CD4-positive, alpha-beta T cell (primary cell): ENCODE measurements at regions not wholly inside any gene's neighbourhood (a gene's known extent, or its start where the extent isn't known, plus 50 kb on each side); places are given as distances from the start of the nearest gene placed in this dataset.

ENCODE experiments used
- ATAC-seq: fragments of 200-7000 bp; cut with Tn5 transposase; one replicate; pipeline ENCODE4 v1.10.0; 2022; ENCODE audit warnings: mild to moderate bottlenecking; ENCODE audit not compliant: poor library complexity
- CTCF ChIA-PET: fragments of 350-600 bp; sonication (Branson Sonifier 250); formaldehyde crosslinking; loops from one replicate; lab custom pipeline; 2021; ENCODE audit warnings: antibody characterized with exemption, inconsistent platforms; lab: Charles Lee
- POLR2A ChIA-PET: fragments of 350-600 bp; sonication (Branson Sonifier 250); formaldehyde crosslinking; loops from one replicate; lab custom pipeline; 2021; ENCODE audit warnings: antibody characterized with exemption, inconsistent platforms; lab: Charles Lee
- DNase-seq, 14 experiments: peaks; one replicate each; pipeline ENCODE4 v3.0.0-alpha.2; 2013 to 2020; ENCODE audit warnings: mixed read lengths in 2 of 14
- H3K27ac ChIP-seq, 2 donors: one replicate each; pipeline versions ENCODE4 v1.5.1 to v1.7.0; 2013; ENCODE audit warnings: low read length in 2 of 2, low read depth in 1 of 2, mild to moderate bottlenecking in 1 of 2
- H3K27me3 ChIP-seq, 2 experiments: 1 replicate in 1 of 2; 2 replicates in 1 of 2; pipeline versions ENCODE4 v1.6.1 to v1.7.0; 2013; ENCODE audit warnings: low read length in 2 of 2, control low read depth in 1 of 2, mild to moderate bottlenecking in 1 of 2, moderate library complexity in 1 of 2; ENCODE audit not compliant: insufficient read depth in 2 of 2, control insufficient read depth in 1 of 2
- H3K36me3 ChIP-seq: one replicate; pipeline ENCODE4 v1.6.1; 2013; ENCODE audit warnings: low read length, control low read depth; ENCODE audit not compliant: insufficient read depth
- H3K4me1 ChIP-seq: one replicate; pipeline ENCODE4 v1.6.1; 2013; ENCODE audit warnings: low read length, control low read depth; ENCODE audit not compliant: insufficient read depth
- H3K4me3 ChIP-seq: one replicate; pipeline ENCODE4 v1.5.1; 2013; ENCODE audit warnings: mild to moderate bottlenecking, low read length, moderate library complexity
- H3K9me3 ChIP-seq, 2 experiments: 1 replicate in 1 of 2; 2 replicates in 1 of 2; pipeline versions ENCODE4 v1.6.1 to v1.7.0; 2013; ENCODE audit warnings: low read length in 2 of 2, mild to moderate bottlenecking in 2 of 2, control low read depth in 1 of 2, moderate library complexity in 1 of 2; ENCODE audit not compliant: control insufficient read depth in 1 of 2, insufficient read depth in 1 of 2
- H3K27ac Mint-ChIP-seq: one replicate; pipeline ENCODE4 v1.8.0; 2020; ENCODE audit warnings: mixed read lengths
- H3K27me3 Mint-ChIP-seq: one replicate; pipeline ENCODE4 v1.8.0; 2021; ENCODE audit warnings: mixed read lengths
- H3K36me3 Mint-ChIP-seq: one replicate; pipeline ENCODE4 v1.8.0; 2021; ENCODE audit warnings: low read depth, mixed read lengths
- H3K4me1 Mint-ChIP-seq: one replicate; pipeline ENCODE4 v1.8.0; 2021; ENCODE audit warnings: low read depth, mixed read lengths
- H3K4me3 Mint-ChIP-seq: one replicate; pipeline ENCODE4 v1.8.0; 2020; ENCODE audit warnings: mild to moderate bottlenecking, mixed read lengths
- H3K9me3 Mint-ChIP-seq: one replicate; pipeline ENCODE4 v1.8.0; 2020; ENCODE audit warnings: mixed read lengths
- intact Hi-C, 2 experiments: fragments of 100-400 bp; cut with DNase I in 1 of 2; cut with micrococcal nuclease in 1 of 2; formaldehyde crosslinking; loops; one replicate each; pipeline versions ENCODE4 v1.15.1 to v1.9.0; 2023 to 2025; cut with DNase I, micrococcal nuclease
- TF ChIP-seq, protein P1 (sequence below): fragments of 200-600 bp; IDR thresholded peaks from one replicate; pipeline ENCODE4 v1.8.0; 2022; ENCODE audit warnings: antibody characterized with exemption, mild to moderate bottlenecking

DNA sequence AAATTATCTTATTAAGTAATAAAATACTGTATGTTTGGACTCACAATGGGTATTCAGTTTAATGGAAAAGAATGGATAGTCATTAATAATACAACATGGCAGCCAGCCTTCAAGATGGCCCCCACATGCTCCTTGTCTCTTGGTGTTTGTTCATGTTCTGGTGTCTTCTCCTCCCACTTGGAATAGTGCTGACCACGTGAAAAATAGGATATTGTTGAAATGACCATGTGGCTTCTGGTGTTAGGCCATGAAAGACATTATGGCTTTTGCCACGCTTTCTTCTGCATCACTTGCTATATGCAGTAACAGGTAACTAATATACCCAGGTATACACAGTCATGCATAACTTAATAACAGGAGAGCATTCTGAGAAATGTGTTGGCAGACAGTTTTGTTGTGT lies 341.0 kb downstream of the KCNJ2 start:
- Histone ChIP-seq H3K27ac (no peak overlapping the region), H3K4me1 (no peaks in the 10 kb centered on the region), H3K36me3 (no peaks in the 10 kb centered on the region), H3K9me3 (peaks cover 0 to 4% of the 10 kb centered on the region in 2 experiments), H3K4me3 (no peak overlapping the region), H3K27me3 (no peaks in the 10 kb centered on the region)
- Mint-ChIP-seq H3K36me3 (no peaks in the 10 kb centered on the region), H3K27me3 (no peaks in the 10 kb centered on the region), H3K27ac (no peak overlapping the region), H3K9me3 (no peaks in the 10 kb centered on the region), H3K4me3 (no peak overlapping the region), H3K4me1 (no peaks in the 10 kb centered on the region)
- TF ChIP-seq, protein P1, sequence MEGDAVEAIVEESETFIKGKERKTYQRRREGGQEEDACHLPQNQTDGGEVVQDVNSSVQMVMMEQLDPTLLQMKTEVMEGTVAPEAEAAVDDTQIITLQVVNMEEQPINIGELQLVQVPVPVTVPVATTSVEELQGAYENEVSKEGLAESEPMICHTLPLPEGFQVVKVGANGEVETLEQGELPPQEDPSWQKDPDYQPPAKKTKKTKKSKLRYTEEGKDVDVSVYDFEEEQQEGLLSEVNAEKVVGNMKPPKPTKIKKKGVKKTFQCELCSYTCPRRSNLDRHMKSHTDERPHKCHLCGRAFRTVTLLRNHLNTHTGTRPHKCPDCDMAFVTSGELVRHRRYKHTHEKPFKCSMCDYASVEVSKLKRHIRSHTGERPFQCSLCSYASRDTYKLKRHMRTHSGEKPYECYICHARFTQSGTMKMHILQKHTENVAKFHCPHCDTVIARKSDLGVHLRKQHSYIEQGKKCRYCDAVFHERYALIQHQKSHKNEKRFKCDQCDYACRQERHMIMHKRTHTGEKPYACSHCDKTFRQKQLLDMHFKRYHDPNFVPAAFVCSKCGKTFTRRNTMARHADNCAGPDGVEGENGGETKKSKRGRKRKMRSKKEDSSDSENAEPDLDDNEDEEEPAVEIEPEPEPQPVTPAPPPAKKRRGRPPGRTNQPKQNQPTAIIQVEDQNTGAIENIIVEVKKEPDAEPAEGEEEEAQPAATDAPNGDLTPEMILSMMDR: no peak
- no peak for ATAC-seq
- CTCF ChIA-PET: no interaction called here
- DNase-seq: no peak
- POLR2A ChIA-PET: no interaction called here
- intact Hi-C loops: loop anchor here in 1 of 2 experiments (10.0 kb wide), 1 partner anchor 55 kb away; no protein-coding TSS in a partner anchor

DNA sequence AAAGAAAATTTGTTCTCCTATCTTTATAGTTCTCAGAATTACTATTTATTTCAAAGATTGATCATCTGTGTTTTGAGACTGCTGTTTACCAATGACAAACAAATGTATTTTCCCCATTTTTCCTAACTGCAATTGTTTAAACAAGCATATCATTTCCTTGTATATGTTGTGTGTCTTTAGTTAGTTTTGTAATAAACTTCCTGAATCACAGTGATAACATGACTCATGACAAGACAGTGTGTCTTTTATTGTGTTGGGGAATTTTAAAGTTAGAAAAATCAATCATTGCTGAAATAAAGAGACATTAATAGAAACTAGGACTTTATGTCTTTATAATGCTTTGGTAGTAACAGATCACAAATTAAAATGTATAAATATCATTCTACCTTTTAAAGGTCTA lies 348.5 kb downstream of the KCNJ2 start:
- no peaks in the 10 kb centered on the region for H3K36me3 ChIP-seq
- POLR2A ChIA-PET: no interaction called here
- intact Hi-C loops: loop anchor here in 1 of 2 experiments (10.0 kb wide), 1 partner anchor 47 kb away; no protein-coding TSS in a partner anchor
- Mint-ChIP-seq H3K4me1 (no peaks in the 10 kb centered on the region), H3K27ac (no peak overlapping the region), H3K4me3 (no peak overlapping the region), H3K36me3 (no peaks in the 10 kb centered on the region), H3K27me3 (no peaks in the 10 kb centered on the region), H3K9me3 (no peaks in the 10 kb centered on the region)
- no peaks in the 10 kb centered on the region for H3K4me1 ChIP-seq
- no peaks in the 10 kb centered on the region for H3K27me3 ChIP-seq
- DNase-seq (no peak), ATAC-seq (no peak)
- H3K27ac ChIP-seq: no peak overlapping the region
- peaks cover 0 to 4% of the 10 kb centered on the region in 2 experiments for H3K9me3 ChIP-seq
- no peak overlapping the region for H3K4me3 ChIP-seq
- TF ChIP-seq, protein P1: no peak
- CTCF ChIA-PET: no interaction called here

DNA sequence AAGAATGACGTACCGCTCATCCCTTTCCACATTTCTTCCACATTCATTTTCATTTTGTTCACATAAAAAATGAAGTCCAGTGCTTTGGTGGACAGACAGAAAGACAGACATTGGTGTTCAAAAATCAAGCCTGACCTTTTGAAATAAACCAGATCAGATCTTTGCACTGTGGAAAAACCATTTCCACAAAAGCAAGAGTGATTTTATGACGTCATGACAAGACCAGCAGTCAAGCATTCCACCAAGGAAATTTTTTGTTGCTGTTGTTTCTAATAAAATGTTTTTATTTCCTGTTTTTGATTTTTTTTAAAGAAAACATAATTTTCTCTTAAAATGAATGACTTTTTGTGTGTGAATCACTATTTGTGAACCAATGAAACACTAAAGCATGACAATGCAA lies 350.0 kb downstream of the KCNJ2 start:
- Histone ChIP-seq H3K4me3 (no peak overlapping the region), H3K36me3 (no peaks in the 10 kb centered on the region), H3K4me1 (no peaks in the 10 kb centered on the region), H3K9me3 (peaks cover 0 to 4% of the 10 kb centered on the region in 2 experiments), H3K27ac (no peak overlapping the region), H3K27me3 (no peaks in the 10 kb centered on the region)
- H3K27me3 Mint-ChIP-seq: no peaks in the 10 kb centered on the region
- ChIA-PET POLR2A (no interaction called here), CTCF (no interaction called here)
- no peak overlapping the region for H3K27ac Mint-ChIP-seq
- no peaks in the 10 kb centered on the region for H3K4me1 Mint-ChIP-seq
- H3K36me3 Mint-ChIP-seq: no peaks in the 10 kb centered on the region
- H3K4me3 Mint-ChIP-seq: no peak overlapping the region
- TF ChIP-seq, protein P1: no peak
- intact Hi-C loops: loop anchor here in 1 of 2 experiments (10.0 kb wide), 1 partner anchor 46 kb away; no protein-coding TSS in a partner anchor
- ATAC-seq: no peak
- no peaks in the 10 kb centered on the region for H3K9me3 Mint-ChIP-seq
- no peak for DNase-seq
